ENCODE measurements at regions not wholly inside any gene's neighbourhood (a gene's known extent, or its start where the extent isn't known, plus 50 kb on each side); places are given as distances from the start of the nearest gene placed in this dataset.

DNA sequence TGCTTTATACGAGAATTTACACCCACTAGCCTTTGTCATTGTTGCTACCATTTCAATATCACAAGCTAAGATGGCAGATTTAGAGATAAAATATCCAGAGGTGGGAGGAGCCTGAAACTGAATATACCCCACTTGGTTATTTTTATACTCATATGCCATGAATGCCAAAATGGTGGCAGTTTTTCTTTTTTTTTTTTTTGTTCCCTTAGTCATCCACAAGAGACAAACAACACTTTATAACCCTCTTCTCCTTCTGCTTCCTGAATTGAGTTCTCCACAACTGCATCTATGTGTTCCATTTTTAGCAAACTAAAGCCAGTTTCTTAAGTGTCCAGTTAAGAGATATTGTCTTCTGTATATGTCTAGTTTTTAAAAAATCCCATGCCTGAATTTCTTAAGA, 558.4 kb downstream of the LMO4 start:
- Mint-ChIP-seq H3K36me3 (no peaks in the 10 kb centered on the region), H3K4me3 (no peak overlapping the region), H3K4me1 (no peaks in the 10 kb centered on the region), H3K9me3 (no peaks in the 10 kb centered on the region), H3K27ac (no peak overlapping the region)
- DNase-seq (ENCODE audit: low spot score in 2 of 2), result no peak
- no peak for ATAC-seq

DNA sequence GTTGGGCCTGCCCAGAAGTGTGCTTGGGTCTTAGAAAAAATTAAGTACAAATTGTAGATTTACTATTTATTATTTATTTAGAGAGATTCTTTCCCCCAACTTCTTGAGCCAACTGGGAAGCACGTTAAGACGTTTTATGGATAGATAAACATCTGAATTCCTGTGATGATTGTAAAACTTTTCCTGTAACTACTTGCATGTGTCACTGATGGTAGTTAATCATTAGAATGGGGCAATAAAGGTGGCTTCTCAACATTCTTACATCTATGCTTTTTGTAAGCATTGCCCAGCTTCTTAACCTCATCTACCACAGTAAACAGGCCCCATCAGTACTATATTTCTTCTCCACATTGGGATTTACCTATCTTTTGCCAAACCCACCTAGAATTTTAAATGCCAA, 559.8 kb downstream of the LMO4 start:
- H3K36me3 Mint-ChIP-seq, result no peaks in the 10 kb centered on the region
- no peak overlapping the region for H3K27ac Mint-ChIP-seq
- ATAC-seq (no peak), DNase-seq (ENCODE audit: low spot score in 2 of 2) (no peak)
- H3K4me1 Mint-ChIP-seq, result no peaks in the 10 kb centered on the region
- H3K4me3 Mint-ChIP-seq, result no peak overlapping the region
- no peaks in the 10 kb centered on the region for H3K9me3 Mint-ChIP-seq

DNA sequence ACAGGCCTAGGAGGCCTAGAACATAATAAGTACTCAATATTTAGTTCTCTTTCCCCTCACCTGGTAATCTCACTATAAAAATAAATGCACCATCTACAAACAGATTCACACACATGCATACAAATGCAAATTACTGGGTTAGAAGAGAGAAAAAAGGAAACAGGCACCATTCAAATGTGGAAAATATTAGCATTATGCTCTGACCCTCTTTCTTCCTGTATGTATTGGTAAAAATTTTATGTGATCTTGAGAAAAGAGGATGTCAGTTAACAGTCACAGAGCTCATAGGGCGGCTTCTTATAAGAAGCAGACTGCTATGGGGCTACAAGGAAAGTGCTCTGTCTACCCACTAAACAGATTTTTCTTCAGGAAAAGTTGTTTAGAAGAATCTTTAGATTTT, 565.4 kb downstream of the LMO4 start:
- no peak for DNase-seq (ENCODE audit: low spot score in 2 of 2)
- no peak overlapping the region for H3K4me3 Mint-ChIP-seq
- H3K27ac Mint-ChIP-seq, result no peak overlapping the region
- no peaks in the 10 kb centered on the region for H3K36me3 Mint-ChIP-seq
- no peaks in the 10 kb centered on the region for H3K9me3 Mint-ChIP-seq
- ATAC-seq, result no peak
- H3K4me1 Mint-ChIP-seq, result no peaks in the 10 kb centered on the region

DNA sequence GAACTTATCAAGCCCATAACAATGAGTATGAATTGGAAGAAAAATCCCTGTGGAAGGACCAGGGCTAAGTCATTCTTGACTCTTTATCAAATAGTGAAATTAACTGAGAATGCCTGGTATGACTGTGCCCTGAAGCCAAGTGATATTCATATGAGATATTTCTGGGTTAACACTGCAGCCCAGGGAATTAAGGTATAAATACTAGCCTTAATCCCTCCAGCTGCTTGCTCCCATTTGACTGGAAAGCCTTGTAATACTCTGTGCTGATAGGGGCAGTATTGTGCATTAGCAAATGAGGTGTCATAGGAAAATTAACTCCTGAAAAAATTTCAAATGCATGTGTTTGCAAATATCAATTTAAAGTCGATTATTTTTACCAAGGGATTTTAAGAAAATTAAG, 568.8 kb downstream of the LMO4 start:
- ATAC-seq (no peak), DNase-seq (ENCODE audit: low spot score in 2 of 2) (no peak)
- Mint-ChIP-seq H3K9me3 (no peaks in the 10 kb centered on the region), H3K4me3 (no peak overlapping the region), H3K27ac (no peak overlapping the region), H3K36me3 (no peaks in the 10 kb centered on the region), H3K4me1 (no peaks in the 10 kb centered on the region)

DNA sequence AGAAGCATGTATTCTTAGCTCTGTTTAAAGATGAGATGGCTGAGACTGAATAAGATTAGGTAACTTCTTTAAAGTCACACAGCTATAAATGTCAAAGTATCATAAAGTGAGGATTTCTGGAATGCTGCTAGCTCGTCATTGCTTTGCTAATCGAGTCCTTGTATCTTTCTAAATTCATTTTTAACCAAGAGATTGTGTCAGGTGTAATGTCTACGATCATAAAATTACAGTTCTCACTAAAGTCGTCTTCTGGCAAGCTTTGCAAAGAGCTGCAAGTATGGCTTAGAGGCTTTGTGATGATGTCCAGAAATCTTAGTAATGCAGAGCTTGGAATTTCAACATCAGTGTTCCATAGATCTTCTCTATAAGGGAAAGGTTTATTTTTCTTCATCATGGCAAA, 569.8 kb downstream of the LMO4 start:
- DNase-seq (ENCODE audit: low spot score in 2 of 2) (no peak), ATAC-seq (no peak)
- Mint-ChIP-seq H3K4me1 (no peaks in the 10 kb centered on the region), H3K27ac (no peak overlapping the region), H3K36me3 (no peaks in the 10 kb centered on the region), H3K9me3 (no peaks in the 10 kb centered on the region), H3K4me3 (no peak overlapping the region)

DNA sequence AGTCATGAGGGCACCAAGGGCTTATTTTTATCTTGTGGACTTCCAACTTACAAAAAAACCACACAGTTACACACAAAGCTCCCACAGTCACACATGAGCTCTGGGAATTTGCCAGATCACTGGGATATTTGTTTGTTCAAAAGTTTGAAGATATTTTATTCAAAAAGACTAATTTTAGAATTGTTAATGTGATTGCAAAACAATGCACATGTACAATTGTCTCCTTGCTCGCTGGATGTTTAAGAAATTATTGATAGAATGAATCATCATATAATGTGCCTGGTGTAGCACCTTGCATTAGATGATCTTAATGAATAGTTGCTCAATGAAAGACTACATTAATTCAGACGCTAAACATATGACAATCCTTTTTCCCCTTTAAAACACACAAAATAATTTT, 570.3 kb downstream of the LMO4 start:
- DNase-seq (ENCODE audit: low spot score in 2 of 2) (no peak), ATAC-seq (no peak)
- Mint-ChIP-seq H3K9me3 (no peaks in the 10 kb centered on the region), H3K4me3 (no peak overlapping the region), H3K4me1 (no peaks in the 10 kb centered on the region), H3K36me3 (no peaks in the 10 kb centered on the region), H3K27ac (no peak overlapping the region)

DNA sequence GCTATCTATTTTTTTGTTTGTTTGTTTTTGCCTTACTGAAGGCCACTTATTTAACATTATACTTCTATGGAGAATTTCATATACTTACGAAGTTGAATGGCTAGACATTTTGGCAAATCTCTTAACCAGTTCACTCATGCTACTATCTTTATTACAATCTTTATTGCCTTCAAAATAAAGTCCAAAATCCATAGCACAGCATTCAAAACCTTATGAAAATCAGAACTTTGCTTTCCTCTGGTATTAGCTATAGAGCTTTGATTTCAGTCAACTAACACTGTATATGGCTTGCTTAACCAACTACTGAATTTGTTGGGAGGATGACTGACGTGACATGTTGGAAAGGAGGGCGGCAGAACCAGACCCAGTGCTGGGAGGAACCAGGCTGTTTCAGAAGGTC, 571.1 kb downstream of the LMO4 start:
- no peaks in the 10 kb centered on the region for H3K9me3 Mint-ChIP-seq

DNA sequence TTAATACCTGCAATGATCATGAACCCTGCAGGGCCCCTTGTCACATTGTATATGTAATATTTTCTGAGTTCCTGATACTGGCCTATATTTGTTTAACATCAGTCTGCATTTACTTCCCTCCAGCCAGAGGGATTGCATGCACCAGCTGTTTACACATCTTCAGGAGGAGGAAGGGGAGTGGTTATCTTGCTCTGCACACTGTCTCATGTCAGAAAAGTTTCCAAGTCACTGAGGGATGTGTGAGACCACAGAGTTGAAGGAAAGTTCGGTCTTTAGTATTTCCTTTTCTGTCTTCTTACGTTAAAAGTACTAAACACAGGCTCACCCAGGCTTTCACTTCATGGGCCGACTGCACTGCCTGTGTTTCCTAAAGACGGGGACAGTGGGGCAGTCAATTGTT, 574.1 kb downstream of the LMO4 start:
- ATAC-seq (no peak), DNase-seq (ENCODE audit: low spot score in 2 of 2) (no peak)
- H3K4me1 Mint-ChIP-seq, result no peaks in the 10 kb centered on the region
- H3K36me3 Mint-ChIP-seq, result no peaks in the 10 kb centered on the region
- no peaks in the 10 kb centered on the region for H3K9me3 Mint-ChIP-seq
- no peak overlapping the region for H3K4me3 Mint-ChIP-seq
- no peak overlapping the region for H3K27ac Mint-ChIP-seq

More for the DNA sequence above, 571.1 kb downstream of the LMO4 start:
- ATAC-seq, result no peak
- Mint-ChIP-seq H3K4me3 (no peak overlapping the region), H3K27ac (no peak overlapping the region), H3K4me1 (no peaks in the 10 kb centered on the region), H3K36me3 (no peaks in the 10 kb centered on the region)
- DNase-seq (ENCODE audit: low spot score in 2 of 2), result no peak

DNA sequence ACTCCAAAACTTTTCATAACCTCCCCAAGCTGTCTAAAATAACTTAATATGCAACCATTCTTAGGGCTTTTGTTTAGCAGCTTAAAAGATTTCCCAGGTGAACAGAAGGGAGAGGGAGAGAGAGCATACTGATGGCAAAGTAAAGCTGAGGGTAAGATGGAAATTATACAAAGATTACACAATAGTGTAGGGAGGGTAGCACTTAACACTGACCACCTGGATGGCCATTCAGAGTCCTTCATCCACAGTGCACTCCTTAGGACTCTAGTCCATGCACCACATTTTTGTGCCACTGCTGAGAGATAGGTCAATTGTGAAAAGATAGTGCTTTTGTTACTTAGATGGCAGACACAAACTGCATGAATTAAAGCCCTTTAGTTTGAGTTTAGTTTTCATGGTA, 574.6 kb downstream of the LMO4 start:
- no peaks in the 10 kb centered on the region for H3K9me3 Mint-ChIP-seq
- H3K27ac Mint-ChIP-seq, result no peak overlapping the region
- no peaks in the 10 kb centered on the region for H3K36me3 Mint-ChIP-seq
- no peak overlapping the region for H3K4me3 Mint-ChIP-seq
- ATAC-seq, result no peak
- no peaks in the 10 kb centered on the region for H3K4me1 Mint-ChIP-seq
- DNase-seq (ENCODE audit: low spot score in 2 of 2), result no peak

DNA sequence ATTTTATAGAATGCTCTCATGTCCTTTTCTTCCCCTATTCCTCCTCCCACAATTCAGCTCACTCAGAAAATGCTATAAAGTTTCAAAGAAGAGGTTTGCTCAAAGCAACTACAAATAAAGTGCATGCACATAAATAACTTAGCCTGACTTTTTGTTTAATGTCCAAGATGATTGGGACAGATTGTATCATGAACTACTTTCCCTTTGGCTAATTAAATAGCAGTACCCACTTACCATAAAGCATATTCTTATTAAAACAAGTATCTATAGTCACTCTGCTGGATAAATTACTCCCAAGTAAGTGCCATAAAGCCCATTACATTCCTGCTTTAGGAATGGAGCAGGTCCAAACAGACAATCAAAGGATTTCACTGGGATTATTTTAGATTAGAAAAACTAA, 576.0 kb downstream of the LMO4 start:
- no peak for DNase-seq (ENCODE audit: low spot score in 2 of 2)
- Mint-ChIP-seq H3K4me3 (no peak overlapping the region), H3K4me1 (no peaks in the 10 kb centered on the region), H3K9me3 (no peaks in the 10 kb centered on the region), H3K36me3 (no peaks in the 10 kb centered on the region), H3K27ac (no peak overlapping the region)
- ATAC-seq, result no peak

DNA sequence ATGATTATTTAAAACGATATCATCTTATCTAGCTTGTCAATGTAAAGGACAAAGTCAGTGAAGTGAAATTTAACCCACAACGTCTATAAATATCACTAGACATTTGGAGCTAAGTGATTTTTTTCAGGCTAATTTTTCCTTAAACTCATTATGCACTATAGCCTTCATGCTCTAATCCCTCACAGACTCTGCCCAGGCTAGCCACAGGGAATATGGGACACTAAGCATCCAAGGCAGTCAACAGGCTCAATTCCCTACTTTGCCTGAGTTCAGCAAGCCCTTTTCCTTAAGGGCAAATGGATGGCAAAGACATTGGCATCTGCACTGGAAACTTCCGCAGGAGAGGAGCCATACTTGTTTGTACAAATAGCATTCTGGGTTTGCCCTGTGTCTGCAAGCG, 577.0 kb downstream of the LMO4 start:
- H3K27ac Mint-ChIP-seq, result no peak overlapping the region
- no peaks in the 10 kb centered on the region for H3K9me3 Mint-ChIP-seq
- DNase-seq (ENCODE audit: low spot score in 2 of 2) (no peak), ATAC-seq (no peak)
- H3K4me1 Mint-ChIP-seq, result no peaks in the 10 kb centered on the region
- no peak overlapping the region for H3K4me3 Mint-ChIP-seq
- H3K36me3 Mint-ChIP-seq, result no peaks in the 10 kb centered on the region

DNA sequence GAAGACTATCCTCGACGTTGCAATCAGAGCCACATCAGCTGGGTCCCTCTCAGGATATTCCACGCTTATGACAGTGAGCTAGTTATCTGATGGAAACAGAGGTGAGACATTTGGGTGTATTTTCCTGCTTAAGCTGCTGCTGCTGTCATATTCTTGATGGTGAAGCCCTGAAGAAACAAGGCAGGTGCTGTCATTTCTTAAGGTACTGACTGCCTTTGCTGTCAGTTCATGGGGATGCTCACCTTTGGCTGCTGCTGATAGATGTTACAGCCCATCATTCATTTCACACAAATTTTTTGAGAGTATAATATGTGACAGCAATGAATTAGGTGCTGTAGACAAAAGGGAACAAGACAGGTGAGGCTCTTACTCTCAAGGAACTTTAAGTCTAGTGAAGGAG, 577.4 kb downstream of the LMO4 start:
- ATAC-seq, result no peak

DNA sequence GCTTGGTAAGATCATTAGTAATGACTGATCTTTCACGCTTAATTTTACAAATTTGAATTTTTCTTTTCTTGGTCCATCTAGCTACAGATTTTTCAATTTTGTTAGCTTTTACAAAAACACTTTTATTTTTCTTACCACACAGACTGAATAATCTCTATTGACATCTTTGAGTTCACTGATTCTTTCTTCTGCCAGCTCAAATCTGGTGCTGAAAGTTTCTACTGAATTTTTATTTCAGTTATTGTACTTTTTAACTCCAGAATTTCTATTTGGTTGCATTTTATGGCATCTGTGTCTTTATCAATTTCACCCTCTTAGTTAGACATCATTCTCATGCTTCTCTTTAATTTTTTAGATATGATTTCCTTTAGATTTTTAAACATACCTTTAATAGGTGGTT, 584.7 kb downstream of the LMO4 start:
- DNase-seq (ENCODE audit: low spot score in 2 of 2) (no peak), ATAC-seq (no peak)
- H3K4me1 Mint-ChIP-seq, result no peaks in the 10 kb centered on the region
- no peak overlapping the region for H3K27ac Mint-ChIP-seq
- peaks cover 8% of the 10 kb centered on the region for H3K9me3 Mint-ChIP-seq
- no peak overlapping the region for H3K4me3 Mint-ChIP-seq
- H3K36me3 Mint-ChIP-seq, result no peaks in the 10 kb centered on the region

More for the DNA sequence above, 577.4 kb downstream of the LMO4 start:
- no peak overlapping the region for H3K4me3 Mint-ChIP-seq
- H3K9me3 Mint-ChIP-seq, result no peaks in the 10 kb centered on the region
- no peaks in the 10 kb centered on the region for H3K36me3 Mint-ChIP-seq
- no peak overlapping the region for H3K27ac Mint-ChIP-seq
- DNase-seq (ENCODE audit: low spot score in 2 of 2), result no peak
- H3K4me1 Mint-ChIP-seq, result no peaks in the 10 kb centered on the region

DNA sequence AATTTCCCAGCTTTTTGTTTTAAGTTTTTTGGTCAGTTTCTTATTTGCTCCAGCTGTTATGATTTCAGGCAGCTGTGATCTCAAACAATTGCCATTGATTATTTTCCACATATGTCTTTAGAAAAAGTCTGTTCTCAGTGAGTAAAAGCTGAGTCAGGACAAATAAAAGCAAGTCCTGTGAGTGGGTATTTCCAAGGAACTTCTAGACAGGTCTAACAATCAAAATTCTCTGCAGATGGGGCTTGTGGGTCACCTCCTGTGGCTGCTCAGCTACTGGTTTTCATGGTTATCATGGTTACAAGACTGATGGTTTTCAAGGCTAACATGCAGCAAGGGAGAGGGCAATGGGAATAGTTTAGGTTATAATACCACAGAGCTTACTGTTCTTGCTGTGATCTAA, 585.7 kb downstream of the LMO4 start:
- DNase-seq (ENCODE audit: low spot score in 2 of 2), result no peak
- no peaks in the 10 kb centered on the region for H3K4me1 Mint-ChIP-seq
- H3K36me3 Mint-ChIP-seq, result no peaks in the 10 kb centered on the region
- H3K4me3 Mint-ChIP-seq, result no peak overlapping the region
- H3K9me3 Mint-ChIP-seq, result peaks cover 8% of the 10 kb centered on the region
- H3K27ac Mint-ChIP-seq, result no peak overlapping the region
- ATAC-seq, result no peak

DNA sequence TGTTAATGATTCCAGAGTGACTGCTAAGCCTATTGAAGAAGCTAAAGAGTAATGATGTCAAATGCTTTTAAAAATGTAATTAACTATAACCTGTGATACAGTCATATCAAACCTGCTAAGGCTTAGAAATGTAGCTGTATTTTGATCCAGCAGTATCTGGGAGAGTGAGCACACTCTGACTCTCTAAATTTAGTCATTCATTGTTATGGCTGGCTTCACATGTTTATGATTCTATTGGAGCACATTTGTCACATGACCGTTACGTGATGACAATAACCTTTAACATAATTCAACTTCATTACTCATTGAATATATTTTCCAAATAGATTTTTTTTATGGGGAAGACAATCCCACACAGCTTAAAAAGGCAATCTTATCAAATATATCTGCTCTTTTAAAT, 587.1 kb downstream of the LMO4 start:
- H3K4me1 Mint-ChIP-seq, result no peaks in the 10 kb centered on the region
- H3K9me3 Mint-ChIP-seq, result peaks cover 8% of the 10 kb centered on the region
- DNase-seq (ENCODE audit: low spot score in 2 of 2), result no peak
- ATAC-seq, result no peak
- no peaks in the 10 kb centered on the region for H3K36me3 Mint-ChIP-seq
- no peak overlapping the region for H3K27ac Mint-ChIP-seq
- no peak overlapping the region for H3K4me3 Mint-ChIP-seq

DNA sequence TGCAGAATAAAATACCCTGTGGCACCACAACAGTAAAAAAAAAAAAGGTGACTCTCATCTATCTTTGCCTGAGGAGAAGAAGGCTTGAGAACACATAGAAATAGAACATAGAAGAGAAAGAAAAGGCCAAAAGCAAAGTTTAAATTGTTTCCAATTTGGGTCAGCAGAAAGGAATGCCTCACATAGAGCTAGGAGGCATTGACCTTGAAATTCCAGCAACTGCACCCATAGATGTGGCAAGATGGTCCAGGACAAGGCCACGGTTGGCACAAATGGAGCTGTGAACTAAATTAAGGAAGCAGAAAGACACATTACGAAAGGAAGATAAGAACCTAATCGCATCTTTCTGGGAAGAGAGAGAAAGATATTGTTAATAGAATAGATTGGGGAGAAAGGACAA, 588.3 kb downstream of the LMO4 start:
- DNase-seq (ENCODE audit: low spot score in 2 of 2) (no peak), ATAC-seq (no peak)
- peaks cover 8% of the 10 kb centered on the region for H3K9me3 Mint-ChIP-seq
- H3K4me3 Mint-ChIP-seq, result no peak overlapping the region
- H3K36me3 Mint-ChIP-seq, result no peaks in the 10 kb centered on the region
- H3K27ac Mint-ChIP-seq, result no peak overlapping the region
- no peaks in the 10 kb centered on the region for H3K4me1 Mint-ChIP-seq

DNA sequence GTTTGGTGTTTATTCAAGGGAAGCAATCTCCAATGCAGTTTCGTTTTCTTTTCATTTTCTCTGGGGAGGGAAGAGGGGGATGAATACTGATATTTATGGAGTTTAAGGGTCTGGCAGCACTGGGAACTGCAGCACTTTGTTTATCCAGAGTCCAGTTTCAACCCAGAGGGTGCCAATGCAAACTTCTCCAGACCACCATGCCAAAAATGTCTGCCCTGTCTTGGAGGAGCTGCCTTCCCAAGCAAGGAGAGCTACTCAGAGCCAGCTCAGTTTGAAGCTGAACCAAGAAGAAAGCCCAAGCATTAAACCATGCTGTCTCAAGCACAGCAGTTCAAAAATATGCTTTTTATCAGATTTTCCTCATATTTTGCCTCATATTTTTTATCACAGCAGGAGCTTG, 589.7 kb downstream of the LMO4 start:
- no peak overlapping the region for H3K27ac Mint-ChIP-seq
- H3K36me3 Mint-ChIP-seq, result no peaks in the 10 kb centered on the region
- H3K4me3 Mint-ChIP-seq, result no peak overlapping the region
- DNase-seq (ENCODE audit: low spot score in 2 of 2) (no peak), ATAC-seq (no peak)
- H3K4me1 Mint-ChIP-seq, result no peaks in the 10 kb centered on the region
- peaks cover 6% of the 10 kb centered on the region for H3K9me3 Mint-ChIP-seq

Measured in stimulated activated effector memory CD8-positive, alpha-beta T cell treated with anti-CD3 and anti-CD28 coated beads, Interleukin-12 subunit alpha, Interleukin-12 subunit beta, amount 100 ng/mL, for 72 hours (primary cell).